ENCODE measurements at regions not wholly inside any gene's neighbourhood (a gene's known extent, or its start where the extent isn't known, plus 50 kb on each side); places are given as distances from the start of the nearest gene placed in this dataset.

DNA sequence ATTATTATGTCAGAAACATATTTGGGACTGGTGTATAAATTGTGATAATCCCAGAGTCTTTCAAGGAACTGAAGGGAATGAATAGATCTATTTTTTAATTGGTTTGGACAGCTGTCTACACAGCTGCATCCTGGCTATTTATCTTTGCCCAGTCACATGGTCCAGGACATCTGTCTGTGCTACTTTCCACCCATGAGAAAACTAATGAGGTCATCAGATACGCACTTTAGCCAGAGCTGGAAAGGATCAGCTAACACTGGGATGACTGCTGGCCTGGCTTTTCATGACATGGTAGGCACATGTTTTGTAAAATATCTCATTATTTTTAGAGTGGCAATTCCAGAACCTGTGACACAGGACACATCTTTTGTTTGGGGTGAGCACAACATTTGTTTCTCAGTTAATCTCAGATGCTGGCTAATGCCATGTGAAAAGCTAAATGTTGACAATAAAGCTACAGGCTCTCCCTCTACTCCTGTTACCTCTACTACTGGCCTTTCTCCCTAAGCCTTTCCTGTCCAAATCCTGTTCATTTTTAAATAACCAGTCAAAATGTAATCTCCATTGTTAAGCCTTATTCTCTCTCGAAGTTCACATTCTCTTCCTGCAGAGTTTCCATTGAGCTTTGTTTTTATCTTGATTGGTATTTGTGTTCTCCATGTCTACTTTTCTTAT, 500.7 kb downstream of the RIT2 start:
- TF ChIP-seq ZFX (IDR thresholded peaks at IDR 0.05) = no peak
- H3K27ac ChIP-seq = no peak overlapping the region

DNA sequence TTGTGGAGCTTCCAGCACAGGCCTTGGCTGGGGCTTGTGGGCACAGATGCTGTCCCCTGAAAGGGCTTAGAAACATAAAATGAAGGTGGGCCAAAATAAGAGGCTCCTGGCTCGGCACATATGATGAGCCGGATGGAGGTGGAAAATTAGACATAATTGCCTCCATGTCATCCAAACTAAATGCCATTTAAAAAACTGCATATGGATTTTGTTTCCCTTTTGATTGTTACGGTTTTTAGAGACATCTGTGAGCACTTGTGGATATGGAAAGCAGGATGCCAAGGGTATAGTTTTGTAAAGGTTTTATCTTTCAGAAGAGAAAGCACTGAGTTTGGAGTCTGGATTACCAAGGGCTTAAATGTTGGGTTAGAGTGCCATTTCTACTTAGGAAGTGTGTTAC, 498.3 kb downstream of the RIT2 start:
- TF ChIP-seq ZFX (IDR thresholded peaks at IDR 0.05) = no peak
- TF ChIP-seq, protein P1, sequence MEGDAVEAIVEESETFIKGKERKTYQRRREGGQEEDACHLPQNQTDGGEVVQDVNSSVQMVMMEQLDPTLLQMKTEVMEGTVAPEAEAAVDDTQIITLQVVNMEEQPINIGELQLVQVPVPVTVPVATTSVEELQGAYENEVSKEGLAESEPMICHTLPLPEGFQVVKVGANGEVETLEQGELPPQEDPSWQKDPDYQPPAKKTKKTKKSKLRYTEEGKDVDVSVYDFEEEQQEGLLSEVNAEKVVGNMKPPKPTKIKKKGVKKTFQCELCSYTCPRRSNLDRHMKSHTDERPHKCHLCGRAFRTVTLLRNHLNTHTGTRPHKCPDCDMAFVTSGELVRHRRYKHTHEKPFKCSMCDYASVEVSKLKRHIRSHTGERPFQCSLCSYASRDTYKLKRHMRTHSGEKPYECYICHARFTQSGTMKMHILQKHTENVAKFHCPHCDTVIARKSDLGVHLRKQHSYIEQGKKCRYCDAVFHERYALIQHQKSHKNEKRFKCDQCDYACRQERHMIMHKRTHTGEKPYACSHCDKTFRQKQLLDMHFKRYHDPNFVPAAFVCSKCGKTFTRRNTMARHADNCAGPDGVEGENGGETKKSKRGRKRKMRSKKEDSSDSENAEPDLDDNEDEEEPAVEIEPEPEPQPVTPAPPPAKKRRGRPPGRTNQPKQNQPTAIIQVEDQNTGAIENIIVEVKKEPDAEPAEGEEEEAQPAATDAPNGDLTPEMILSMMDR (conservative IDR thresholded peaks at IDR 0.05) = no peak
- no peak overlapping the region for H3K27ac ChIP-seq

DNA sequence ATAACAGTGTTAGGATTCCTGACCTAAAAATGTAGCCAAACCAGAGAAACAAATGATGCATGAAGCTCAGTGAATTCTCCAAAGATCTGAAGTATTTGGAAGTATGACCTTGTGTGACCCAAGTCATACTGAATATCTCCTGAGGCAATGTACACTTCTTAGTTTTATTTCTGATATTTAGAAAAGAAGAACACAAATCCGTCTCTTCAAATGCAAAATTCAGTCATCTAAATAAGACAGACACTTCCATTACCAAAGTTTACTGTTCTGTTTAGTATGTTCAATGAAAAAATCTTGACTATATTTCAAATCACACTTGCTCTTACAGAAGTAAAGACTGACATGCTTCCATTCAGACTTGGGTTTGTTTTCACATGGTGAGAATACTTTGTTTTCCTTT, 495.7 kb downstream of the RIT2 start:
- no peak overlapping the region for H3K27ac ChIP-seq
- no peak for TF ChIP-seq ZFX (IDR thresholded peaks at IDR 0.05)
- TF ChIP-seq, protein P1 (conservative IDR thresholded peaks at IDR 0.05) = no peak

DNA sequence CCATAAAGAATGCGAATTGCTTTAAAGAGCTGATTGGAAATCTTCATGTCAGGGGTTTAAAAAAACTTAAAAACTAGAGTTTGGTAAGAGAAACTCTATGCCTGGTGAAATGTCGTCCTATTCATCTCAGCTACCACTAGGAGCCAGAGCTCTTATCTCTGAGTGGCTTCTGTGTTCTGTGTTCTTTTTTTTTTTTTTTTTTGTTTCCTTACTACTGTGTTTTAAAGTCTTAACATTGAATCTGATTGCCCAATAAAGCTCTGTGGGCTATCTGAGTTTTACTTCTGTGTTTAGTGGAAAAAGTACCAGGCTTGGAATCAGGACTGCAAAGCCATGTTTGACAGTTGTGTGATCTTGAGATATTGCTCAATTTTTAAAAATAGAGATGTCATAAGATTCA, 494.8 kb downstream of the RIT2 start:
- no peak overlapping the region for H3K27ac ChIP-seq
- TF ChIP-seq, protein P1 (conservative IDR thresholded peaks at IDR 0.05) = no peak
- TF ChIP-seq ZFX (IDR thresholded peaks at IDR 0.05) = no peak

DNA sequence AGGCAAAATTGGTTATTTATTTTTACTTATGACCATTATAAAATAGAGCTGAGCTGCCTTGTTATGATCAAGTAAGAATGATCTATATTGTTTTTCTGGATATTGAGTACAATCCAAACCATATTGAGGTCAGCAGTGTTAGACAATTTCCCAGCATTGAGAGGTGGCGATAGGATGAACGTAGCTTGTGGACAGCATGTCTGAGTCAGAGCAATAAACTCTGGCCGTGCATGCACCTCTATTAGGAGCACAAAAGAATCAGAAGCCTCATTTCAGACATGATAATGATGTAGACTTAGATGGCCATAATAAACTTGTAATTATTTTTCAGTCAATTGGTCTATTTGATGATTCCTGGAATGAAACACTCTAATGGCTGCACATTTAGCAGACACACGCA, 491.6 kb downstream of the RIT2 start:
- no peak for TF ChIP-seq ZFX (IDR thresholded peaks at IDR 0.05)
- TF ChIP-seq, protein P1 (conservative IDR thresholded peaks at IDR 0.05) = no peak
- H3K27ac ChIP-seq = peak overlapping the region; percentile 70; the same call in 1 of the 2 replicates

DNA sequence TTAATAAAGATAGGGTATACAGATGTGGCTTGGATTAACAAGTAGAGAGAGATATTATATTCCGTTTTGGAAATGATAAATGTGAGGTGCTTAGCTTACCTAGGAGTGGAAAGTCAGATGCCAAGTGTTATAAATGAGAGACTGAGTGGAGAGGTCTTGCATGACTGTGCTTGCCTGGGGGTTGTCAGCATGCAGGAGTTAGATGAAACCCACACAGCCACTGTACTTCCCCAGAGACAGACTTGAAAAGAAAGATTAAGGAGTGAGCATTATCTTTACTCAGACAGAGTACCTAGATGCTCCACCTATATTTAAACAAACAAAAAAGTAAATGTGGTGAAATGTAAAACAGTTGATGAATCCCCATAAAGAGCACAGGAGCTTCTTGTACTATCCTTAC, 482.7 kb downstream of the RIT2 start:
- H3K27ac ChIP-seq = peak overlapping the region; percentile 41; the same call in 1 of the 2 replicates
- no peak for TF ChIP-seq ZFX (IDR thresholded peaks at IDR 0.05)
- TF ChIP-seq, protein P1 (conservative IDR thresholded peaks at IDR 0.05) = no peak

DNA sequence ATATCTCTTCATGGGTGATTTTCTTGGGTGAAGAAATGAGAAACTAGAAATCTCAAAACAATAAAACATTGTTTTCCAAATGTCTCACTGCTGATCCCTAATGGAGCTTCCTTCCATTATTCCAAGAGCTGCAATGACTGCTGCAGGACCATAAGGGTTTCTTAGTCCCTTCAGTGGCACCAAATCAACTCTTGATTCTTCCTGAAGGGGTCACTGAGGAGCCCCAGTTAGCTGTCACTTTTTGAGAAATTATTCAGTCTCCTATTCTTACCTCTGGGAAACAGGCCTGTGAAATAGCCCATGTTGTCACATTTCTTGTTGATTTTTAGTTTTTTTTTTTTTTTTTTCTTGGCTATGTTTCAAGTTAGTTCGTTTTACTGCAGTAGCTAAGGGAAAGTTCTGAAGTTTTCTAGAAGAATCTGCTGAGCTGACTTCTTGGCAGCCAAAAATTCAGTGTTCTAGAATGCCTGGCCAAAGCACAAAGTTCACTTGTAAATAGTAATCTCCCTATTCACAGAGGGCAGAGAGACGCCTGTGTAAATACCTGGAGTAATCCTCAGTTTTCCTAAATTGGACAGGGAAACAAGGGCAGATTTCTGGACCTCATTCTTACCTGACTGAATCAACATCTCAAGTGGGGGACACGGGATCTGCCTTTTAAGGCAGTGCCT, 480.0 kb downstream of the RIT2 start:
- TF ChIP-seq ZFX (IDR thresholded peaks at IDR 0.05) = no peak
- TF ChIP-seq, protein P1 (conservative IDR thresholded peaks at IDR 0.05) = no peak; the same call in 1 of the 2 replicates
- no peak overlapping the region; the same call in 1 of the 2 replicates for H3K27ac ChIP-seq

All from C4-2B (cell line).